GM21737 (cell line): ENCODE measurements at regions not wholly inside any gene's neighbourhood (a gene's known extent, or its start where the extent isn't known, plus 50 kb on each side); places are given as distances from the start of the nearest gene placed in this dataset.

Source experiments
- ATAC-seq: cut with Tn5 transposase; IDR thresholded peaks from one replicate; pipeline ENCODE4 v1.9.1; 2021; ENCODE audit warnings: mild to moderate bottlenecking, moderate library complexity; ENCODE audit not compliant: unreplicated experiment

- no peak for ATAC-seq
These were observed 784.6 kb upstream of the ZEB2 start for GRCh38 chr2:145304501-145304900.

- no peak for ATAC-seq
These were observed 783.6 kb upstream of the ZEB2 start for GRCh38 chr2:145303536-145303935.

DNA sequence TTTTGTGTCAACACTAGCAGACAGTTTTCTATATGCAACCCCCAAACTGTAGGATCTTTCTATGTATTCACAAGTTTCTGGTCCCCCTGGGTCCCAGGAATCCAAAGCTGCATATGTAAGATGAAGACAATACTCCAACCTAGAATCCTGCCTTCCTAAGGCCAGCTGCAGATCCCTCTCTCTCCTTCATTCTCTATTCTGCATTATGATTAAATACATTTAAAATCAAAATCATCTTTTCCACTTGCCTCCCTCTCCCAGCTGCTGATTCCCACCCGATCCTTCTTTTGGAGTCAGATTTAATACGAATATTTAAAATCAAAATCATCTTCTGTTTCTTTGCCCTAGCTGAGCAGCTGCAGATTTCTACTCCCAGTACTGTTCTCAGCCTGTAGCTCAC is 783.0 kb upstream of the ZEB2 start:
- ATAC-seq: no peak

DNA sequence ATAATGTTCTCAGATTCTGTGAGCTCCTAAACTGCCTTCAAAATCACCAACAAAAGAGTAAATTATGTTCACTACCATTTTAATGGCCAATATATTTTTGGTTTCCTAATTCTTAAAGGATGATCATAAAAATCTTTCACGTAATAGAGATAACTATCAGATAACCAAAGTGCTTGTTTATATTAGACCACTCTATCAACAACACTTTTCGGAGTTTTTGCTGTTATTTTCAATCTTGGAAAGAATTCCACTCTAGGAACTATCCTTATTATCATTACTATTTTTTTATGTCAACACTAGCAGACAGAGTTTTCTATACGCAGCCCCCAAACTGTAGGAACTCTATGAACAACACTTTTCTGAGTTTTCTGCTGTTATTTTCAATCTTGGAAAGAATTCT is 782.5 kb upstream of the ZEB2 start:
- ATAC-seq: no peak

- no peak for ATAC-seq
These were observed 779.4 kb upstream of the ZEB2 start for GRCh38 chr2:145299368-145299767.

DNA sequence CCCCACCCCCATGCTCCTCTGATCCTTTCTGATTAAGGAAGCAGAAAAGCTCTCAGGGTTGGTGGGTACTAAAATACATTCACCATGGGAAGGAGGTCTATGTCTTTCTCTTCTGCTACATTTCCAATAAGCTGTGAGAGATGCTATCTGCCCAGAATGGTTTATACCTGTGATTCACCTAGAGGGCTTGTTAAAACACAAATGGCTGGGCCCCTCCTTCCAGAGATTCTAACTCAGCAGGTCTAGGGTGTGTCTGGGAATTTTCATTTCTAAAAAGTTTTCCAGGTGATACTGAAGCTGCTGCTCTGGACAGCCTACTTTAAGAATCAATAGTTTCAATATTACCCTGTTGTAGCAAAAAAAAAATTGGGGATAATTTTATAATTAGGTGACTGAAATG is 772.2 kb upstream of the ZEB2 start:
- ATAC-seq: no peak

GRCh38 chr2:145290986-145291385 is 771.1 kb upstream of the ZEB2 start:
- no peak for ATAC-seq

GRCh38 chr2:145289946-145290345 is 770.0 kb upstream of the ZEB2 start:
- ATAC-seq: no peak

GRCh38 chr2:145288650-145289496 is 769.0 kb upstream of the ZEB2 start:
- no peak for ATAC-seq

DNA sequence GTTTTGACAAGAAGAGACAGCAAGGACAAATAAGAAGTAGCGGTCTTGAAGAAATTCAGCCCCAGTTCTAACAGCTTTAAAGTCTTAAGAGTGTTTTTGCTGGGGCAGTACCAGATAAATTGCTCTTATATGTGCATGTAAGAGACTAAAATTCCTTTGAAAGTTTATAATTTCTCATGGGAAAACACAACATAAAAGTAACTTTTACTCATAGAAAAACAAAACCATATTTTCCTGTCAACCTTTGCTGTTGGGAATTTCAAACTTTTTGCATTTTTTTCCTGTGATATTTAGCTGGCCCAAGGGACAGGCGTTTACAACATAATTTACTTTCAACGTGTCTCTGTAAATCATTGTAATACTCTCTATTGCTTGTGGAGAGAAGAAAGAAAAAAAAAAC is 767.8 kb upstream of the ZEB2 start:
- no peak for ATAC-seq

- ATAC-seq: no peak
These were observed 766.9 kb upstream of the ZEB2 start for GRCh38 chr2:145286716-145287275.

DNA sequence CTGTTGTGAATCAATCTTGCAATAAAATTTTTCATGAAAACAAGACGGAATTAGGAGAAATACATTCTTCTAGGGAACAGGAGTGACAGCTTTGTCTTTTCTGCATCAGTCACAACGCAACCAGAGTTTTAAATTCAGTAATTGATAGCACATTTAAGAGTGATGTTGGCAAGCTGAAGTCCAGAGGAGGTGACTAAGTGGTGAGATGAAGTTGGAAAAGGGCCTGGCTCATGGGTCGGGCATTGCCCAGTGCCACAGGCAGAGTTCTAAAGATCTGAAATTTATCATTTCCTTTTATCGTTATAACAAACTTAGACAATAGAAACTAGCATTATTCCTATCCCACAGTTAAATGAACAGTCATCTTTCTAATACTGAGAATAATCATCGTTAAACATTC is 764.6 kb upstream of the ZEB2 start:
- no peak for ATAC-seq

- no peak for ATAC-seq
These were observed 763.2 kb upstream of the ZEB2 start for GRCh38 chr2:145283131-145283530.

DNA sequence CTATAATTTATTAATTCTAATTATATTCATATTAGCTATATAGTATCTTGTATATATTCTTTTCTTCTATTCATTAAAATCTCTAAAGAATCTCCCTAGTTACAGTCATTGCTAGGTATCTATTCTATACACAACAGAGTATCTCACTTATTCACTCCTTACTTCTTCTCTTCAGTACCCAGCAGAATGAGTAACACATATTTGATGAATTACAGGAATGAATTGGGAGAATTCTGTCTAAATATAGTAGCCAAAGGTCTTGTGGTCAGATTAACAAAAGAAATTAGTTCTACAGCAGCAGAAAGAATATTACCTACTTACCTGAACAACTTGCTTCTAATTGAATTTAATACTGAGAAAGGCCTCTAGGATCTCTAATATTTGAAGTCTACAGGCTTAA is 758.0 kb upstream of the ZEB2 start:
- ATAC-seq: no peak

- ATAC-seq: no peak
These were observed 753.9 kb upstream of the ZEB2 start for GRCh38 chr2:145273840-145274239.

DNA sequence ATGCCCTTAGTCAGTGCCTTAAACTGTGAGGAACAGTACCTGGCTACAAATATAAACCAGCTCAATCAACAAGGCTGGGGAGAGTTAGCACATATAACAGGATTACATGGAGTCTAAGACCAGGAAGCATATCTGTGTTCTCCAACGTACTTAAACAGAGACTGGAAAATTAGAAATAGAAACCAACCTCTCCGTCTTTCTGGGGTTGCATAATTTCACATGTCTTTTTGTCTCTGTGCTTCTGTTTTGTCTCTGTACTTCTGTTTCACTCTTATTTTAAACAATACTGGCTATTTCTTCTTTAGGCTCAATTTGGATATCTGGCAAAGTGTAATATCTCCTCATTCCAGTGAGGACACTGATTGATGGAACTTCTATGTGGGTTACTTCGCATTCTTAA is 749.0 kb upstream of the ZEB2 start:
- no peak for ATAC-seq

DNA sequence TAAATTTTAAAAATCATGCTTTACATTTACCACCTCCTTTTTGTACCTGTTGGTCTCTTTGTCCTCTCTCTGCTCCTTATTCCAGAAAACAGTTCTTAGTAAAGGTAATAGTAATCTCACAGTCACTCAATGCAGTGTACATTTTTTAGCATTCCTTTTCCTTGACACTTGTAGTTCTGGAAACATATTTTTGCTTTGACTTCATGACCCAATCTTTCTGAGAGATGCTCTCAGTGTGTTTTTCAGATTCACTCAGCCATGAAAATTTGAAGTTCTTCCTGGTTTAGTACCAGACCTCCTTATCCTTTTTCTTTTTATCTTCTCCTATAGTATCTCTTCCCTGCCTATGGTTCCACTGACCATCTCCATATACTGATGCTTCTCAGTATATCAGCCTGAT is 747.5 kb upstream of the ZEB2 start:
- no peak for ATAC-seq

DNA sequence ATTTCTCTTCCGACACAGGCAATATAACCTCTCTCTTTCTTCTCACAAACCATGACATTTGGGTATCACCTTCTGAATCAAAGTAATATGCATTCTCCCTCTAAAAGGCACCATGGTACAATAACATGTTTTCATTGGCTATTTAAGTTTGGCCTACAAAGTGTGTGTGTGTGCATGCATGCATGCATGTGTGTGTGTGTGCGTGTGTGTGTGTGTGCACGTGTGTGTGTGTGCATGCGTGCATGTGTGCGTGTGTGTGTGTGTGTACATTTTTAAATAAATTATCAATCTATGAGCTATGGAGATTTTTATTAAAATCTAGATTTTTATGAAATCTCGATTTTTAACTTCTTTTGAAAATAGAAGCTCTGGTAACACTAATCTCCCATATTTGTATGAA is 745.3 kb upstream of the ZEB2 start:
- ATAC-seq: no peak

GRCh38 chr2:145260674-145261073 is 740.8 kb upstream of the ZEB2 start:
- no peak for ATAC-seq

DNA sequence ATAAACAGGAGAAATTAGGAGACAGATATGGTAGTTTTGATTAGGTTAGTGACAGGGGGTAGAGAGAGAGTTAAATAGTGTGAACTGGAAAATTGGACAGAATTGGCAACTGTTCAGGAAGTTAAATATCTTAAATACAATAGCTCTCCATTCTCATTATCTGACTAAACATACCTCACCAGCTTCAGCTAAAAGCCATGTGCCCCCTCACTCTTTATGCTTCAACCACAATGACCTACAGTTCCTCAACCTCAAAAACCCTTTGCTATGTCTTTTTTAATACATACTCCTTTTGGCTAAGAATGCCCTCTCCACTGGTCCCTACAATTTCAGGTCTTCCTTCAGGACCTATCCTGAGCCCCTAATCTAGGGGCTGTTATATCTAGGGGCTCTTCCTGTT is 740.2 kb upstream of the ZEB2 start:
- no peak for ATAC-seq

- no peak for ATAC-seq
These were observed 739.1 kb upstream of the ZEB2 start for GRCh38 chr2:145258903-145259579.

- no peak for ATAC-seq
These were observed 738.0 kb upstream of the ZEB2 start for GRCh38 chr2:145257931-145258330.
